ENCODE measurements at regions not wholly inside any gene's neighbourhood (a gene's known extent, or its start where the extent isn't known, plus 50 kb on each side); places are given as distances from the start of the nearest gene placed in this dataset.

DNA sequence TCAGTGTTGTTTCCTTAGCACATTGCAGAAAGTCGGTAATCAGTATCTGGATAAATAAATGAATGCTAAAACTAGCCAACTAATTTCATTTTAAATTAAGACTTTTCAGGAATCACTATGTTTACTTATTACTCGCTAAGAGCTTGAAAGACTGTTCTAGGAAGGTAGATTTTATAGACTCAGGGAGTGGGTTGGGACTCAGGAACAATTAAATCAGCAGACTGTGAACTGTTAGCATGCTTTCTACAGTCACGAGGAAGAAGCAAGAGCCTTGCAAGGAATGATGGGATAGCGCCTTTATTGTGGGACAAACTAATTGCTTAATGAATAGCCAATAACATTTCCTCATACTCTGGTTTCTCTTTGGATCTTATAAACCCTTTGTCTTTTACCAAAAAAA, 183.2 kb upstream of the AADAT start:
- TF ChIP-seq JUN (IDR thresholded peaks at IDR 0.05) = no peak
- no peak for TF ChIP-seq ESRRA (IDR thresholded peaks at IDR 0.05; ENCODE audit: borderline replicate concordance, low read length)
- TF ChIP-seq HOXA7 (CRISPR knock-in tag; IDR thresholded peaks at IDR 0.05) = no peak
- TF ChIP-seq, protein P1, sequence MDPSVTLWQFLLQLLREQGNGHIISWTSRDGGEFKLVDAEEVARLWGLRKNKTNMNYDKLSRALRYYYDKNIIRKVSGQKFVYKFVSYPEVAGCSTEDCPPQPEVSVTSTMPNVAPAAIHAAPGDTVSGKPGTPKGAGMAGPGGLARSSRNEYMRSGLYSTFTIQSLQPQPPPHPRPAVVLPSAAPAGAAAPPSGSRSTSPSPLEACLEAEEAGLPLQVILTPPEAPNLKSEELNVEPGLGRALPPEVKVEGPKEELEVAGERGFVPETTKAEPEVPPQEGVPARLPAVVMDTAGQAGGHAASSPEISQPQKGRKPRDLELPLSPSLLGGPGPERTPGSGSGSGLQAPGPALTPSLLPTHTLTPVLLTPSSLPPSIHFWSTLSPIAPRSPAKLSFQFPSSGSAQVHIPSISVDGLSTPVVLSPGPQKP (IDR thresholded peaks at IDR 0.05; ENCODE audit: low read depth, low read length) = no peak
- no peak for TF ChIP-seq TFCP2L1 (CRISPR knock-in tag; IDR thresholded peaks at IDR 0.05)
- TF ChIP-seq, protein P2, sequence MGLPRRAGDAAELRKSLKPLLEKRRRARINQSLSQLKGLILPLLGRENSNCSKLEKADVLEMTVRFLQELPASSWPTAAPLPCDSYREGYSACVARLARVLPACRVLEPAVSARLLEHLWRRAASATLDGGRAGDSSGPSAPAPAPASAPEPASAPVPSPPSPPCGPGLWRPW (IDR thresholded peaks at IDR 0.05) = no peak
- TF ChIP-seq POLR2A (IDR thresholded peaks at IDR 0.05; ENCODE audit: low read length) = no peak
- TF ChIP-seq, protein P3, sequence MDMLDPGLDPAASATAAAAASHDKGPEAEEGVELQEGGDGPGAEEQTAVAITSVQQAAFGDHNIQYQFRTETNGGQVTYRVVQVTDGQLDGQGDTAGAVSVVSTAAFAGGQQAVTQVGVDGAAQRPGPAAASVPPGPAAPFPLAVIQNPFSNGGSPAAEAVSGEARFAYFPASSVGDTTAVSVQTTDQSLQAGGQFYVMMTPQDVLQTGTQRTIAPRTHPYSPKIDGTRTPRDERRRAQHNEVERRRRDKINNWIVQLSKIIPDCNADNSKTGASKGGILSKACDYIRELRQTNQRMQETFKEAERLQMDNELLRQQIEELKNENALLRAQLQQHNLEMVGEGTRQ (IDR thresholded peaks at IDR 0.05) = no peak
- TF ChIP-seq CEBPB (IDR thresholded peaks at IDR 0.05) = no peak
- TF ChIP-seq, protein P4, sequence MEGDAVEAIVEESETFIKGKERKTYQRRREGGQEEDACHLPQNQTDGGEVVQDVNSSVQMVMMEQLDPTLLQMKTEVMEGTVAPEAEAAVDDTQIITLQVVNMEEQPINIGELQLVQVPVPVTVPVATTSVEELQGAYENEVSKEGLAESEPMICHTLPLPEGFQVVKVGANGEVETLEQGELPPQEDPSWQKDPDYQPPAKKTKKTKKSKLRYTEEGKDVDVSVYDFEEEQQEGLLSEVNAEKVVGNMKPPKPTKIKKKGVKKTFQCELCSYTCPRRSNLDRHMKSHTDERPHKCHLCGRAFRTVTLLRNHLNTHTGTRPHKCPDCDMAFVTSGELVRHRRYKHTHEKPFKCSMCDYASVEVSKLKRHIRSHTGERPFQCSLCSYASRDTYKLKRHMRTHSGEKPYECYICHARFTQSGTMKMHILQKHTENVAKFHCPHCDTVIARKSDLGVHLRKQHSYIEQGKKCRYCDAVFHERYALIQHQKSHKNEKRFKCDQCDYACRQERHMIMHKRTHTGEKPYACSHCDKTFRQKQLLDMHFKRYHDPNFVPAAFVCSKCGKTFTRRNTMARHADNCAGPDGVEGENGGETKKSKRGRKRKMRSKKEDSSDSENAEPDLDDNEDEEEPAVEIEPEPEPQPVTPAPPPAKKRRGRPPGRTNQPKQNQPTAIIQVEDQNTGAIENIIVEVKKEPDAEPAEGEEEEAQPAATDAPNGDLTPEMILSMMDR (IDR thresholded peaks at IDR 0.05) = no peak
- no peak for TF ChIP-seq ZFP36 (IDR thresholded peaks at IDR 0.05; ENCODE audit: borderline replicate concordance, partially characterized antibody)
- TF ChIP-seq HOXB5 (CRISPR knock-in tag; IDR thresholded peaks at IDR 0.05) = no peak
- no peak for TF ChIP-seq HOXB13 (CRISPR knock-in tag; IDR thresholded peaks at IDR 0.05; ENCODE audit: low read depth)
- TF ChIP-seq NR3C1 (IDR thresholded peaks at IDR 0.05) = no peak
- no peak for TF ChIP-seq HDAC2 (IDR thresholded peaks at IDR 0.05)
- no peak for TF ChIP-seq EP300 (IDR thresholded peaks at IDR 0.05)
- TF ChIP-seq, protein P5, sequence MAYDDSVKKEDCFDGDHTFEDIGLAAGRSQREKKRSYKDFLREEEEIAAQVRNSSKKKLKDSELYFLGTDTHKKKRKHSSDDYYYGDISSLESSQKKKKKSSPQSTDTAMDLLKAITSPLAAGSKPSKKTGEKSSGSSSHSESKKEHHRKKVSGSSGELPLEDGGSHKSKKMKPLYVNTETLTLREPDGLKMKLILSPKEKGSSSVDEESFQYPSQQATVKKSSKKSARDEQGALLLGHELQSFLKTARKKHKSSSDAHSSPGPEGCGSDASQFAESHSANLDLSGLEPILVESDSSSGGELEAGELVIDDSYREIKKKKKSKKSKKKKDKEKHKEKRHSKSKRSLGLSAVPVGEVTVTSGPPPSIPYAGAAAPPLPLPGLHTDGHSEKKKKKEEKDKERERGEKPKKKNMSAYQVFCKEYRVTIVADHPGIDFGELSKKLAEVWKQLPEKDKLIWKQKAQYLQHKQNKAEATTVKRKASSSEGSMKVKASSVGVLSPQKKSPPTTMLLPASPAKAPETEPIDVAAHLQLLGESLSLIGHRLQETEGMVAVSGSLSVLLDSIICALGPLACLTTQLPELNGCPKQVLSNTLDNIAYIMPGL (CRISPR knock-in tag; IDR thresholded peaks at IDR 0.05; ENCODE audit: borderline replicate concordance) = no peak
- TF ChIP-seq FOSB (CRISPR knock-in tag; IDR thresholded peaks at IDR 0.05) = no peak
- WGBS (ENCODE audit: missing lambda C conversion rate) = 25% methylated on average over 4 of the region's 4 CpGs

DNA sequence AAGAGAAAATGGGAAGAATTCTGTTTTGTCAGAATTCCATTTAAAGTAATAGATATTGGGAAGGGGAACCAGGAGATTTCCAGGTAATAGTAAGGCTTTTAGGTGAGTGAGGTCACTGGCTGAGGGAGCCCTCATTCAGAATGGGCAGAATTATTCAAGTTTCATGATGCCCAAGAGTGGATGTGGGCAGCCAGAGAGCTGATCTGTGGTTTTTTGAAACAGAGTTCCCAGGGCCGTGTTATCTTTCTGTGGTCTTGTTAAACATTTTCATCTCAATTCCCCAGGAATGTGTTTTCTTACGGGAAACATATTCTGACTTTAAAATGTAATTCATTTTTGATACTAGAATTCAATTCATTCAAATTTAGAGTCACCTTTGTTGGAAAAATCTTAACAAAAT, 182.0 kb upstream of the AADAT start:
- ChIA-PET CTCF (interaction anchor here (1.0 kb wide), 1 partner anchor 12 kb away, joined by 4 read pairs; no protein-coding TSS in a partner anchor), POLR2A (no interaction called here)
- DNase-seq (ENCODE audit: low read depth in 1 of 2, low spot score in 1 of 2) (no peak), ATAC-seq (no peak), FAIRE-seq (no peak)
- no peaks in the 10 kb centered on the region for H3K9me3 ChIP-seq
- TF ChIP-seq, protein P6, sequence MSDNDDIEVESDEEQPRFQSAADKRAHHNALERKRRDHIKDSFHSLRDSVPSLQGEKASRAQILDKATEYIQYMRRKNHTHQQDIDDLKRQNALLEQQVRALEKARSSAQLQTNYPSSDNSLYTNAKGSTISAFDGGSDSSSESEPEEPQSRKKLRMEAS (IDR thresholded peaks at IDR 0.05) = no peak
- TF ChIP-seq SMC3 (IDR thresholded peaks at IDR 0.05) (no peak), HOXA7 (CRISPR knock-in tag; IDR thresholded peaks at IDR 0.05) (no peak), FOXS1 (CRISPR knock-in tag; IDR thresholded peaks at IDR 0.05) (no peak), KDM5A (IDR thresholded peaks at IDR 0.05) (no peak), CBX8 (IDR thresholded peaks at IDR 0.05) (no peak), RAD21 (conservative IDR thresholded peaks at IDR 0.05 in 1 of 2, IDR thresholded peaks at IDR 0.05 in 1 of 2) (no peak), ZFP36 (IDR thresholded peaks at IDR 0.05; ENCODE audit: borderline replicate concordance, partially characterized antibody) (no peak)
- H3K27ac ChIP-seq = no peak overlapping the region
- no peaks in the 10 kb centered on the region for H3K4me1 ChIP-seq
- 27% methylated on average over 2 of the region's 2 CpGs for WGBS (ENCODE audit: missing lambda C conversion rate)
- no peak overlapping the region for H3K4me3 ChIP-seq
- no peak overlapping the region for H3K4me2 ChIP-seq

More for the DNA sequence above, 183.2 kb upstream of the AADAT start:
- no peak overlapping the region for H3K27ac ChIP-seq
- FAIRE-seq = no peak
- H3K4me2 ChIP-seq = no peak overlapping the region
- POLR2A ChIA-PET = no interaction called here
- DNase-seq (ENCODE audit: low read depth in 1 of 2, low spot score in 1 of 2) = no peak
- ATAC-seq = no peak
- H3K9me3 ChIP-seq = no peaks in the 10 kb centered on the region
- no peak overlapping the region for H3K4me3 ChIP-seq
- no peaks in the 10 kb centered on the region for H3K4me1 ChIP-seq
- CTCF ChIA-PET = no interaction called here

Measured in A549 (cell line).